Hematopoietic multipotent progenitor cell treated with erythropoietin and hydrocortisone succinate and interleukin-3 and kit ligand, for 6 days (in vitro differentiated cells): ENCODE measurements at regions not wholly inside any gene's neighbourhood (a gene's known extent, or its start where the extent isn't known, plus 50 kb on each side); places are given as distances from the start of the nearest gene placed in this dataset.

Experiments used
- DNase-seq: peaks from one replicate; pipeline ENCODE4 v3.0.0-alpha.2; 2015

- no peak for DNase-seq
Observed at GRCh38 chr5:8329773-8330172, 460.8 kb downstream of the MTRR start.

GRCh38 chr5:8332666-8333445 is 463.9 kb downstream of the MTRR start:
- DNase-seq: no peak

DNA sequence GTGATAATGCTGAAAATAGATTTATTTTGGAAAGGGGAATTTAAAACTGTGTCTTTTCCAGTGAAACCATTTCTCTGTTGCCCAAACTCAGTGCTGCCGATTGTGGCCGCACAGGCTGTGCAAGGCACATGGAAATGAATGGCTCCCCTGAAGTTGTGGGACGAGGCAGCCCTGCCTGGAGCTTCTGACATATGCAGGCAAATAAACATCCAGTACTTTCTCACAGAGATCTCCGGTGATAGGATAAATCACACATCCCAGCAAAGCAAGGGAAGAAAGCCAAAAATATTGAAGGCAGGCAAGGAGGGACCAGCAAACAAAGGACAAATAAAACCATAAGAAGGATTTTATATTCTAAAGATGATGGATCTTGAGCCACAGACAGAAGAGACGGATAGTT is 464.5 kb downstream of the MTRR start:
- DNase-seq: no peak

DNA sequence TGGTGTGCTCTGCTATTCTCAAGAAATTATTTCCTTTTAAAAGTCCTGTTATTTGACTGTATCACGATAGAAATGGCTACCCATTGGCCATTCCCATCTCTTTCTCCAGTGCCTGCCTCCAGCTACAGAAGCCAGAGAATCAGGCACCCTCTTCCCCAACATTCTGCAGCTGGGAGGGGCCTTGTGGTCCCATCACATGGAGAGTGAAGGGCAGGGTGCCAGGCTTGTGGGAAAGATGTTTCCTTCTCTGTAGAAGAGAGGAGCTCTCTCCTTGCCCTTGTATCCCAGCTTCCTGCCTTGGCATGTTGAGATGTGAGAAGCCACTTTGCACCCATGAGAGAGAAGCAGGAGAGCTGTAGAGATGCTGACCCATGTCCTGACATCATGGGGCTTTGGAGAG is 465.0 kb downstream of the MTRR start:
- DNase-seq: no peak

- no peak for DNase-seq
Observed at GRCh38 chr5:8340261-8340660, 471.3 kb downstream of the MTRR start.

GRCh38 chr5:8340739-8341344 is 471.9 kb downstream of the MTRR start:
- peak; percentile 34 for DNase-seq

- DNase-seq: no peak
Observed at GRCh38 chr5:8341406-8341805, 472.5 kb downstream of the MTRR start.

- DNase-seq: no peak
Observed at GRCh38 chr5:8347984-8348383, 479.0 kb downstream of the MTRR start.

GRCh38 chr5:8349855-8350254 is 480.9 kb downstream of the MTRR start:
- peak; percentile 71 for DNase-seq

GRCh38 chr5:8350644-8351339 is 481.8 kb downstream of the MTRR start:
- DNase-seq: peak; percentile 13

DNA sequence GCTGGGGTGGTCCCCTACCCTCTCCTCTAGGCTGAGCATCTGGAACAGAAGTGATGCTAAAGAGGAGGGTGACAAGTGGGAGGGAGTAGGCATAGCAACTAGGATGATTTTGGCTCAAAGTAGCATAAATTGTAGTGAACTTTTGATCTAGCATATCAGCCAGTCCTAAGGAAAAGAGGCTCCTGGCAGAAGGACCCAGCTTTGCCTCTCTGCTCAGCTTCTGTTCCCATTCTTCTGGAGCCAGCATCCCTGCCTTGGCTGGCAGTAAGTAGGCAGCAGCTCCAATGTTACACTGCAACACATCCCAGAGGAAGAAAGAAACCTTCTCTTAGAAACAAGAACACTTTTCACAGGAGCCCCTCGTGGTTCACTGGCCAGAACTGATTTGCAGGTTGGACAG is 487.0 kb downstream of the MTRR start:
- no peak for DNase-seq

DNA sequence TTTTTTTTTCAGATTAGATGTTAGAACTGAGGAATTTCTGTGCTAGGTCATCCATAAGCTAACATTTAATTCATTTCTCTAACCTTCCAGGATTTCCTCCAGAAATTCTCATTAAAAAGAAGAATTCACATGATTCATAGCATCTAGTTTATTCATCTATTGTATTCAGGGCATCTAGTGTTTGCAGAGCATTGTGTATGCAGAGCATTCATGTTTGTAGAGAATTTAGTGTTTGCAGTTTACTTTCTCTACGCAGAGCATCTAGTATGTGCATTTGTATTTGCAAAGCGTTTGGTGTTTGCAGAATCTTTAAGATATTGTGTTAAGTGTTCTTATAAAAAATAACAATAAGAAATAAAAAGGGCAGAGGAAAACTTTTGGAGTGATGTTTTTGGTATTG is 491.1 kb downstream of the MTRR start:
- DNase-seq: no peak

DNA sequence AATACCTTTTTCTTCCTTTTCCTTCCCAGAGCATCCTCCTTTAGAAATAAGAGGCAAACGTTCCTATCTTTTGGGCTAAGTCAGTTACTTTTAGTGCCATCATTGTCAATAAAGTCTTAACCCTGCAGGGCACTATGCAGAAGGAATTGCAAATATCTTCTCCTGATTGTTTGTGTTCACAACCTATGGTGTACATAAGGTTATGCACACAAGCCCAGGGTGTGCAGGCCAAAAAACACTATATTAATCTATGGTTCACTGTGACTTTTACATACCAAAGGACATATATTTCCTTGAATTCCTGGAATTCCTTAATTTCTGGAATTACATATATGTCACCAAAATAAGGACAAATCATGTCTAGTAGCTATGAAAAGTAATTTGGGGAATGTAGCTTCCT is 493.5 kb downstream of the MTRR start:
- no peak for DNase-seq

GRCh38 chr5:8363138-8363537 is 494.2 kb downstream of the MTRR start:
- DNase-seq: no peak

DNA sequence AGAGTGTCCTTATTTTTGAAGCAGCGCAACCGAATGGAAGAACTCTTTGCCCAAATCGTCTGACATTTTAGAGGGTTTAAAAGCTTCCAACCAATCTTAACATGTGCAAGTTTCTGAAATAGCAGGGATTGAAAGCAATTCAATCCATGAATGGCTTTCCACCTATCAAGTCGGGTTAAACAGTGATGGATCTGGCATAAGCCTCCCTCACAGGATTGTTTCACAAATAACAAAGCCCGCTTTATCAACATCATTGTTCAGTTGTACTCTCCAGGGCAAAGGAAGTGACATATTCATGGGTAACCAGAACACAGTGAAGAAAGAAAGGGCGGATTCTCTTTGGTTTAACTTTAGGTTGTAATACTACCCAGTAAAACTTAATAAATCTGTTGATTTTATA is 497.3 kb downstream of the MTRR start:
- no peak for DNase-seq

GRCh38 chr5:8376478-8376877 is 507.5 kb downstream of the MTRR start:
- DNase-seq: no peak

GRCh38 chr5:8381972-8382371 is 513.0 kb downstream of the MTRR start:
- no peak for DNase-seq

- DNase-seq: no peak
Observed at GRCh38 chr5:8382456-8382855, 513.5 kb downstream of the MTRR start.

DNA sequence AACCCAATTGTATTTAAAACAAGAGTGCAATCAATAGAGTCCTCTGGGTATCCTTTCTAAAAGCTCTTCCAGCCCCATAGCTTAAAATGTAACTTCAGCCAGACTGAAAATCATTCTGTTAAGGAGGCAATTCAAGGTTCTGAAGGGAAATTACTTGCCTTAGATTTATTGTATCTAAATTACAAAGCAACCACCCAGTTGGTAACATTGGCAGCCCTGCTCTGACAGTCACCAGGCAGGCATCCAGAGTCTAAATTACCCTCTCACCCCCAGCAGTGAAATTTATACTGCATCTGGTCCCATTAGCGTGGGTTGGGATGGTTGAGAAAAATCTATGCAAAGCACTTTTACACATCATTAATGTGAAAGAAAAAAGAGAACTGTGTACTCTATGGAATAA is 514.7 kb downstream of the MTRR start:
- no peak for DNase-seq

DNA sequence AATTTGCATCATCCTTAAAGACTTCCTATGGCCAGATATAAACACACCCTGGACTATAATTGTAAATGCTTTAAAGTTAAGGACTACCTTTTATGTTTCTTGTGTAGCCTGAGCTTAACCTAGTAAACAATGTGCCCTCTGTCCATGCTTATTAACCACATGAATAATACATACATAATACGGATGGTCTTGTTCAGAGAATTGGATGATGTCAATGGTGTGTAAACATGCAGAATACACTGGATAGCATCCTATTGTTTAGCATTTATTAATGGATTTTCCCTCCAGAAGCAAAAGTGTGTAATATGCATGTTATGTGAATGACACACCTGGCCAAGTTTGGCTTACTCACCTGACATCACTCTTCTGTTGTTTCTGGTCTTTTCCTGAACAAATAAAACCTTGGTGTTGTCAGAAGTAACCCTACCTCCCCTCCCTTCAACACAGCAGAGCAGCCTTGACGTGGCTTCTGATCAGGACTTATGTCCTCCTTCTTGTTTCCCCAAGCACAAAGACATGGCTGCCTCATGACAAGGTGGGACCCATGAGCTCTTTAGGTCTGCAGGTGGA is 517.9 kb downstream of the MTRR start:
- no peak for DNase-seq

GRCh38 chr5:8391911-8392310 is 523.0 kb downstream of the MTRR start:
- DNase-seq: no peak

DNA sequence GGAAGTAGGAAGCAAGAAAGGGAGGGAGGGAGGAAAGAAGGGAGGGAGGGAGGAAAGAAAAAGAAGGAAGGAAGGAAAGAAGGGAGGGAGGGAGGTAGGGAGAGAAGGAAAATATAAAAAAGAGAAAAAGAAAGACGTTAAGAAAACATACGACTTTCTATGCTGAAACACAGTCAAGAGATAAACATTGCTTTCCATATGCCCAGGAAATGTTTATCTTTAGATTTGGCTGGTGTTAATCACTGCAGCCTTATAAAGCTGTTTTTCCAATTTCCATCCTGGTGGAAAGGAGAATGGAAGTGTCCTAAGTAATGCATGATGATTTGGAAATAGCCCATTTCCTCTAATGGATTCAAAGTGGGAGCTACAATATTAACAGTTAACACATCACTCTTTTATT is 524.3 kb downstream of the MTRR start:
- DNase-seq: no peak

GRCh38 chr5:8394965-8395364 is 526.0 kb downstream of the MTRR start:
- no peak for DNase-seq

- no peak for DNase-seq
Observed at GRCh38 chr5:8396246-8396645, 527.3 kb downstream of the MTRR start.
